Calu3 (cell line): ENCODE measurements at regions not wholly inside any gene's neighbourhood (a gene's known extent, or its start where the extent isn't known, plus 50 kb on each side); places are given as distances from the start of the nearest gene placed in this dataset.

Source experiments
- BruUV-seq: library from RNA; stranded (reverse); fragments of 400-500 nt; replicated peaks from 2 replicates; lab custom pipeline; 2021; lab: Mats Ljungman, UMichigan
- CTCF ChIA-PET: fragments of 300-600 bp; sonication (Branson Sonifier 250); formaldehyde crosslinking; loops from one replicate; lab custom pipeline; 2022; ENCODE audit warnings: antibody characterized with exemption; lab: Charles Lee
- DNase-seq: peaks from one replicate; pipeline ENCODE4 v3.0.0; 2022
- H3K27ac Mint-ChIP-seq: one replicate; pipeline ENCODE4 v1.8.0; 2022; ENCODE audit warnings: mixed read lengths; ENCODE audit not compliant: unreplicated experiment
- H3K27me3 Mint-ChIP-seq: one replicate; pipeline ENCODE4 v1.8.0; 2022; ENCODE audit warnings: mixed read lengths; ENCODE audit not compliant: unreplicated experiment
- H3K36me3 Mint-ChIP-seq: one replicate; pipeline ENCODE4 v1.8.0; 2022; ENCODE audit warnings: mild to moderate bottlenecking, moderate library complexity, mixed read lengths; ENCODE audit not compliant: insufficient read depth, unreplicated experiment
- H3K4me1 Mint-ChIP-seq: one replicate; pipeline ENCODE4 v1.8.0; 2022; ENCODE audit warnings: mild to moderate bottlenecking, low read depth, mixed read lengths; ENCODE audit not compliant: unreplicated experiment
- H3K4me3 Mint-ChIP-seq: one replicate; pipeline ENCODE4 v1.8.0; 2022; ENCODE audit warnings: mild to moderate bottlenecking, low read depth, moderate library complexity, mixed read lengths; ENCODE audit not compliant: unreplicated experiment
- H3K9me3 Mint-ChIP-seq: one replicate; pipeline ENCODE4 v1.8.0; 2022; ENCODE audit warnings: low read depth, mixed read lengths; ENCODE audit not compliant: unreplicated experiment
- CTCF ChIP-seq: fragments of 200-600 bp; IDR thresholded peaks from one replicate; pipeline ENCODE4 v1.8.0; 2022; ENCODE audit warnings: antibody characterized with exemption; ENCODE audit not compliant: unreplicated experiment
- intact Hi-C: fragments of 100-400 bp; cut with micrococcal nuclease; formaldehyde crosslinking; loops from one replicate; pipeline ENCODE4 v1.10.0; 2022; ENCODE audit not compliant: unreplicated experiment

- no peaks in the 10 kb centered on the region for H3K9me3 Mint-ChIP-seq
- H3K36me3 Mint-ChIP-seq, result no peaks in the 10 kb centered on the region
- DNase-seq, result no peak
- H3K27ac Mint-ChIP-seq, result no peak overlapping the region
- BruUV-seq, result no TSS peak
- no peak overlapping the region for H3K4me3 Mint-ChIP-seq
- CTCF ChIA-PET, result interaction anchor here (0.6 kb wide), 1 partner anchor 1046 kb away, joined by 3 read pairs; no protein-coding TSS in a partner anchor
- intact Hi-C loops, result no loop called here
- TF ChIP-seq CTCF, result no peak
- H3K27me3 Mint-ChIP-seq, result no peaks in the 10 kb centered on the region
- H3K4me1 Mint-ChIP-seq, result no peaks in the 10 kb centered on the region
Measured at GRCh38 chr13:74678308-74678965, 544.2 kb upstream of the KLF12 start.

GRCh38 chr13:74675972-74676371 lies 541.8 kb upstream of the KLF12 start:
- Mint-ChIP-seq H3K4me3 (no peak overlapping the region), H3K27me3 (no peaks in the 10 kb centered on the region), H3K27ac (no peak overlapping the region), H3K4me1 (no peaks in the 10 kb centered on the region), H3K9me3 (no peaks in the 10 kb centered on the region), H3K36me3 (no peaks in the 10 kb centered on the region)
- intact Hi-C loops, result no loop called here
- no peak for TF ChIP-seq CTCF
- BruUV-seq, result no TSS peak
- CTCF ChIA-PET, result no interaction called here
- DNase-seq, result no peak

- no peaks in the 10 kb centered on the region for H3K9me3 Mint-ChIP-seq
- no peak overlapping the region for H3K27ac Mint-ChIP-seq
- no TSS peak for BruUV-seq
- H3K36me3 Mint-ChIP-seq, result no peaks in the 10 kb centered on the region
- intact Hi-C loops, result no loop called here
- H3K4me3 Mint-ChIP-seq, result no peak overlapping the region
- no peak for TF ChIP-seq CTCF
- CTCF ChIA-PET, result no interaction called here
- no peaks in the 10 kb centered on the region for H3K27me3 Mint-ChIP-seq
- DNase-seq, result no peak
- H3K4me1 Mint-ChIP-seq, result no peaks in the 10 kb centered on the region
Measured at GRCh38 chr13:74675182-74675581, 541.0 kb upstream of the KLF12 start.

GRCh38 chr13:74674720-74675119 lies 540.5 kb upstream of the KLF12 start:
- intact Hi-C loops, result no loop called here
- H3K27me3 Mint-ChIP-seq, result no peaks in the 10 kb centered on the region
- no TSS peak for BruUV-seq

More at GRCh38 chr13:74674720-74675119, 540.5 kb upstream of the KLF12 start:
- Mint-ChIP-seq H3K4me3 (no peak overlapping the region), H3K27ac (no peak overlapping the region), H3K4me1 (no peaks in the 10 kb centered on the region), H3K9me3 (no peaks in the 10 kb centered on the region), H3K36me3 (no peaks in the 10 kb centered on the region)
- CTCF ChIA-PET, result no interaction called here
- DNase-seq, result no peak
- no peak for TF ChIP-seq CTCF
